ENCODE measurements at regions not wholly inside any gene's neighbourhood (a gene's known extent, or its start where the extent isn't known, plus 50 kb on each side); places are given as distances from the start of the nearest gene placed in this dataset.
"Not testable (repeated sequence)": the region's sequence is repeated elsewhere in the genome, so short reads cannot be mapped to it uniquely, and the experiment has no call there.

GRCh38 chr12:46657453-46658411, 168.1 kb downstream of the SLC38A4 start:
- intact Hi-C loops (cut with micrococcal nuclease) = no loop called here
- no TSS peak for BruUV-seq (replicated peaks)

GRCh38 chr12:46655984-46656383, 169.8 kb downstream of the SLC38A4 start:
- H3K27me3 ChIP-seq (ENCODE audit: low read length); DNase-seq; H3K36me3 ChIP-seq (ENCODE audit: low read depth, low read length); POLR2A ChIA-PET (ENCODE audit: unreplicated experiment); H3K4me2 ChIP-seq (ENCODE audit: low read length); BruUV-seq (replicated peaks); H3K9me3 ChIP-seq (ENCODE audit: low read length); H2AFZ ChIP-seq (ENCODE audit: low read length); H3F3A ChIP-seq (ENCODE audit: low read length, unreplicated experiment); H3K4me3 ChIP-seq (ENCODE audit: low read length); H3K27ac ChIP-seq (ENCODE audit: low read length); CTCF ChIA-PET; H3K9ac ChIP-seq (ENCODE audit: low read length); H3K9me2 ChIP-seq (replicated peaks; ENCODE audit: low read length); H3K79me2 ChIP-seq (ENCODE audit: low read length); ATAC-seq; intact Hi-C loops (cut with micrococcal nuclease); H4K20me1 ChIP-seq (ENCODE audit: low read length): not testable (repeated sequence)
- H3K4me1 ChIP-seq (ENCODE audit: insufficient read depth, low read length) = peaks cover 14% of the 10 kb centered on the region

More at GRCh38 chr12:46657453-46658411, 168.1 kb downstream of the SLC38A4 start:
- H3K27ac ChIP-seq (ENCODE audit: low read length) = no peak overlapping the region
- ChIA-PET POLR2A (ENCODE audit: unreplicated experiment) (no interaction called here), CTCF (no interaction called here)
- no peaks in the 10 kb centered on the region for H3K9me3 ChIP-seq (ENCODE audit: low read length)
- H3K4me2 ChIP-seq (ENCODE audit: low read length) = no peak overlapping the region
- peaks cover 24% of the 10 kb centered on the region for H3K4me1 ChIP-seq (ENCODE audit: insufficient read depth, low read length)
- H3K9me2 ChIP-seq (replicated peaks; ENCODE audit: low read length) = no peaks in the 10 kb centered on the region
- H3K79me2 ChIP-seq (ENCODE audit: low read length) = no peaks in the 10 kb centered on the region
- no peak overlapping the region for H3K9ac ChIP-seq (ENCODE audit: low read length)
- DNase-seq (no peak), ATAC-seq (no peak)
- TF ChIP-seq CTCF (conservative IDR thresholded peaks at IDR 0.05; ENCODE audit: low read depth, low read length) = no peak
- TF ChIP-seq EZH2phosphoT487 (IDR thresholded peaks at IDR 0.05; ENCODE audit: borderline replicate concordance, low read length) = no peak
- TF ChIP-seq EZH2 (IDR thresholded peaks at IDR 0.05; ENCODE audit: low read length, unreplicated experiment) = no peak
- H3K4me3 ChIP-seq (ENCODE audit: low read length) = no peak overlapping the region
- H2AFZ ChIP-seq (ENCODE audit: low read length) = no peak overlapping the region
- H3K36me3 ChIP-seq (ENCODE audit: low read depth, low read length) = no peaks in the 10 kb centered on the region
- H3K27me3 ChIP-seq (ENCODE audit: low read length) = no peaks in the 10 kb centered on the region
- H3F3A ChIP-seq (ENCODE audit: low read length, unreplicated experiment) = no peaks in the 10 kb centered on the region
- no peaks in the 10 kb centered on the region for H4K20me1 ChIP-seq (ENCODE audit: low read length)

- no peaks in the 10 kb centered on the region for H3F3A ChIP-seq (ENCODE audit: low read length, unreplicated experiment)
- DNase-seq (no peak), ATAC-seq (no peak)
- POLR2A ChIA-PET (ENCODE audit: unreplicated experiment) = no interaction called here
- H3K4me3 ChIP-seq (ENCODE audit: low read length) = no peak overlapping the region
- H3K79me2 ChIP-seq (ENCODE audit: low read length) = no peaks in the 10 kb centered on the region
- H4K20me1 ChIP-seq (ENCODE audit: low read length) = no peaks in the 10 kb centered on the region
- no peak overlapping the region for H3K4me2 ChIP-seq (ENCODE audit: low read length)
- no peaks in the 10 kb centered on the region for H3K27me3 ChIP-seq (ENCODE audit: low read length)
- BruUV-seq (replicated peaks) = no TSS peak
- intact Hi-C loops (cut with micrococcal nuclease) = no loop called here
- TF ChIP-seq CTCF (conservative IDR thresholded peaks at IDR 0.05; ENCODE audit: low read depth, low read length) = no peak
- TF ChIP-seq EZH2phosphoT487 (IDR thresholded peaks at IDR 0.05; ENCODE audit: borderline replicate concordance, low read length) = no peak
- TF ChIP-seq EZH2 (IDR thresholded peaks at IDR 0.05; ENCODE audit: low read length, unreplicated experiment) = no peak
- no peaks in the 10 kb centered on the region for H3K9me3 ChIP-seq (ENCODE audit: low read length)
- H2AFZ ChIP-seq (ENCODE audit: low read length) = no peak overlapping the region
- CTCF ChIA-PET = no interaction called here
- no peak overlapping the region for H3K27ac ChIP-seq (ENCODE audit: low read length)
- H3K9me2 ChIP-seq (replicated peaks; ENCODE audit: low read length) = no peaks in the 10 kb centered on the region
- no peaks in the 10 kb centered on the region for H3K36me3 ChIP-seq (ENCODE audit: low read depth, low read length)
- H3K9ac ChIP-seq (ENCODE audit: low read length) = no peak overlapping the region
- H3K4me1 ChIP-seq (ENCODE audit: insufficient read depth, low read length) = no peaks in the 10 kb centered on the region
Measured at GRCh38 chr12:46653311-46653710, 172.5 kb downstream of the SLC38A4 start.

All from PC-3 (cell line).